ENCODE measurements at regions not wholly inside any gene's neighbourhood (a gene's known extent, or its start where the extent isn't known, plus 50 kb on each side); places are given as distances from the start of the nearest gene placed in this dataset.

DNA sequence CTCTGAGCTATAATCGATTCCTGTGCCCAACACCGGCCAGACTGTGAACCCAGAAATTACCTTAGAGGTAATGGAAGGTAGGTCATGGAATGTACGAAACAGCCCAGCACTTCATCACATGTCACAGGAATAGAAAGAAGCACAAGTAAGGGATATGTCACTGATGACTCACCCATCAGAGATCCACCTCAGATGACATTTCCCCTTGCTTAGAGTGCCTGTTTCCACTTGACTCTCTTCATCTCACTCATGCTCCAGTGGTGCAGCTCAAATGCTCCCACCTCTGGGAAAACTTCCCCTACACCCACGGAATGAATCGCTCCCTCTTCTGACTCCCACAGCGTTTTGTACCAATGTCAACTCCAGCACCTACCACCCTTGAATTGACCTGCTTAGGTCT lies 381.6 kb upstream of the CNR1 start:
- ChIA-PET POLR2A (no interaction called here), CTCF (no interaction called here)
- peaks cover 10% of the 10 kb centered on the region for H3K9me3 Mint-ChIP-seq (ENCODE audit: unreplicated experiment)
- Histone ChIP-seq H3K4me1 (no peaks in the 10 kb centered on the region), H3K4me3 (ENCODE audit: low read depth, low read length) (no peak overlapping the region), H3K36me3 (ENCODE audit: control insufficient read depth, insufficient read depth, low read length) (no peaks in the 10 kb centered on the region), H3K27me3 (replicated peaks; ENCODE audit: control insufficient read depth, insufficient read depth, low read length) (no peaks in the 10 kb centered on the region), H3K9me3 (no peaks in the 10 kb centered on the region)
- TF ChIP-seq, protein P1, sequence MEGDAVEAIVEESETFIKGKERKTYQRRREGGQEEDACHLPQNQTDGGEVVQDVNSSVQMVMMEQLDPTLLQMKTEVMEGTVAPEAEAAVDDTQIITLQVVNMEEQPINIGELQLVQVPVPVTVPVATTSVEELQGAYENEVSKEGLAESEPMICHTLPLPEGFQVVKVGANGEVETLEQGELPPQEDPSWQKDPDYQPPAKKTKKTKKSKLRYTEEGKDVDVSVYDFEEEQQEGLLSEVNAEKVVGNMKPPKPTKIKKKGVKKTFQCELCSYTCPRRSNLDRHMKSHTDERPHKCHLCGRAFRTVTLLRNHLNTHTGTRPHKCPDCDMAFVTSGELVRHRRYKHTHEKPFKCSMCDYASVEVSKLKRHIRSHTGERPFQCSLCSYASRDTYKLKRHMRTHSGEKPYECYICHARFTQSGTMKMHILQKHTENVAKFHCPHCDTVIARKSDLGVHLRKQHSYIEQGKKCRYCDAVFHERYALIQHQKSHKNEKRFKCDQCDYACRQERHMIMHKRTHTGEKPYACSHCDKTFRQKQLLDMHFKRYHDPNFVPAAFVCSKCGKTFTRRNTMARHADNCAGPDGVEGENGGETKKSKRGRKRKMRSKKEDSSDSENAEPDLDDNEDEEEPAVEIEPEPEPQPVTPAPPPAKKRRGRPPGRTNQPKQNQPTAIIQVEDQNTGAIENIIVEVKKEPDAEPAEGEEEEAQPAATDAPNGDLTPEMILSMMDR (IDR thresholded peaks at IDR 0.05; ENCODE audit: insufficient read depth in 1 of 2, low read depth in 1 of 2, low read length in 1 of 2, severe bottlenecking in 1 of 2, unreplicated experiment in 1 of 2): no peak
- H3K4me3 Mint-ChIP-seq (ENCODE audit: unreplicated experiment): no peak overlapping the region
- intact Hi-C loops (cut with micrococcal nuclease; ENCODE audit: unreplicated experiment): no loop called here
- BruUV-seq (replicated peaks): no TSS peak
- H3K27me3 Mint-ChIP-seq (ENCODE audit: insufficient read depth, unreplicated experiment): peaks cover 28% of the 10 kb centered on the region
- no peaks in the 10 kb centered on the region for H3K4me1 Mint-ChIP-seq (ENCODE audit: low read depth, unreplicated experiment)
- no peak overlapping the region for H3K27ac Mint-ChIP-seq (ENCODE audit: unreplicated experiment)
- no peak for DNase-seq
- H3K36me3 Mint-ChIP-seq (ENCODE audit: insufficient read depth, unreplicated experiment): no peaks in the 10 kb centered on the region

DNA sequence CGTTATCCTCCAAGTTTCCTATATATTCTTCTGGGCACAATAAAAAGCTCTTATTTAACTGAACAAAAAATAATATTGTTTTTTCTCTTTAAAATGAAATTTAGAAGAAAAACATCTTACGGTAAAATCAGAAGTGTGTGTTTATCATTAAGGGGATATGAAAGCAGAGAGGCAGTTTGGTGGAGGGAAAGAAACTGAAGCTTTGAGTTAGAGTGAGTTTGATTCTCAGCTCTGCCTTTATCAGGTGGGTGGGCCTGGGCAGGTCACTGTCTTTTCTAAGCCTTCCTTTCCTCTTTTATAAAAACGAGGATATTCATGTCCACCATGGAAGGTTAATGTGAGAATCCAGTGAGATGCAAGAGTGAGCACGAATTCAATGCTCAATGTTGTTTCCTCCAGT lies 379.8 kb upstream of the CNR1 start:
- Mint-ChIP-seq H3K4me1 (ENCODE audit: low read depth, unreplicated experiment) (no peaks in the 10 kb centered on the region), H3K27ac (ENCODE audit: unreplicated experiment) (no peak overlapping the region), H3K4me3 (ENCODE audit: unreplicated experiment) (no peak overlapping the region), H3K36me3 (ENCODE audit: insufficient read depth, unreplicated experiment) (no peaks in the 10 kb centered on the region), H3K27me3 (ENCODE audit: insufficient read depth, unreplicated experiment) (peaks cover 23% of the 10 kb centered on the region), H3K9me3 (ENCODE audit: unreplicated experiment) (peaks cover 10% of the 10 kb centered on the region)
- H3K4me1 ChIP-seq: no peaks in the 10 kb centered on the region
- no peaks in the 10 kb centered on the region for H3K36me3 ChIP-seq (ENCODE audit: control insufficient read depth, insufficient read depth, low read length)
- no peak for DNase-seq
- BruUV-seq (replicated peaks): no TSS peak
- POLR2A ChIA-PET: no interaction called here
- intact Hi-C loops (cut with micrococcal nuclease; ENCODE audit: unreplicated experiment): no loop called here
- CTCF ChIA-PET: no interaction called here
- H3K9me3 ChIP-seq: no peaks in the 10 kb centered on the region
- TF ChIP-seq, protein P1 (IDR thresholded peaks at IDR 0.05; ENCODE audit: insufficient read depth in 1 of 2, low read depth in 1 of 2, low read length in 1 of 2, severe bottlenecking in 1 of 2, unreplicated experiment in 1 of 2): no peak
- H3K27me3 ChIP-seq (replicated peaks; ENCODE audit: control insufficient read depth, insufficient read depth, low read length): no peaks in the 10 kb centered on the region
- no peak overlapping the region for H3K4me3 ChIP-seq (ENCODE audit: low read depth, low read length)

- intact Hi-C loops (cut with micrococcal nuclease; ENCODE audit: unreplicated experiment): no loop called here
- no peaks in the 10 kb centered on the region for H3K9me3 ChIP-seq
- DNase-seq: no peak
These were observed 379.0 kb upstream of the CNR1 start for GRCh38 chr6:88544986-88545612.

More at GRCh38 chr6:88544986-88545612, 379.0 kb upstream of the CNR1 start:
- peaks cover 10% of the 10 kb centered on the region for H3K9me3 Mint-ChIP-seq (ENCODE audit: unreplicated experiment)
- H3K27me3 Mint-ChIP-seq (ENCODE audit: insufficient read depth, unreplicated experiment): peaks cover 23% of the 10 kb centered on the region
- Histone ChIP-seq H3K4me3 (ENCODE audit: low read depth, low read length) (no peak overlapping the region), H3K27me3 (replicated peaks; ENCODE audit: control insufficient read depth, insufficient read depth, low read length) (no peaks in the 10 kb centered on the region), H3K36me3 (ENCODE audit: control insufficient read depth, insufficient read depth, low read length) (no peaks in the 10 kb centered on the region), H3K4me1 (no peaks in the 10 kb centered on the region)
- H3K4me3 Mint-ChIP-seq (ENCODE audit: unreplicated experiment): no peak overlapping the region
- no peaks in the 10 kb centered on the region for H3K4me1 Mint-ChIP-seq (ENCODE audit: low read depth, unreplicated experiment)
- H3K36me3 Mint-ChIP-seq (ENCODE audit: insufficient read depth, unreplicated experiment): no peaks in the 10 kb centered on the region
- no TSS peak for BruUV-seq (replicated peaks)
- TF ChIP-seq, protein P1 (IDR thresholded peaks at IDR 0.05; ENCODE audit: insufficient read depth in 1 of 2, low read depth in 1 of 2, low read length in 1 of 2, severe bottlenecking in 1 of 2, unreplicated experiment in 1 of 2): no peak
- ChIA-PET POLR2A (no interaction called here), CTCF (no interaction called here)
- no peak overlapping the region for H3K27ac Mint-ChIP-seq (ENCODE audit: unreplicated experiment)
